Activated T-helper 2 cell treated with anti-CD3 and anti-CD28 coated beads, Interferon-gamma antibody, Interleukin-2, Interleukin-4, amounts not matched to agents 10 μg/mL and 5 μg/mL and 100 μg/mL, durations not matched to agents 14 hours and 24 hours and 36 hours (primary cell): ENCODE measurements at regions not wholly inside any gene's neighbourhood (a gene's known extent, or its start where the extent isn't known, plus 50 kb on each side); places are given as distances from the start of the nearest gene placed in this dataset.

ENCODE experiments used
- DNase-seq: peaks from one replicate; pipeline ENCODE4 v3.0.0; 2021; ENCODE audit warnings: low spot score
- H3K27ac Mint-ChIP-seq: one replicate; pipeline ENCODE4 v1.8.0; 2021; ENCODE audit warnings: mixed read lengths
- H3K27me3 Mint-ChIP-seq: one replicate; pipeline ENCODE4 v1.8.0; 2021; ENCODE audit warnings: low read depth, mixed read lengths
- H3K36me3 Mint-ChIP-seq: one replicate; pipeline ENCODE4 v1.8.0; 2021; ENCODE audit warnings: low read depth, mixed read lengths
- H3K4me1 Mint-ChIP-seq: one replicate; pipeline ENCODE4 v1.8.0; 2021; ENCODE audit warnings: low read depth, mixed read lengths
- H3K4me3 Mint-ChIP-seq: one replicate; pipeline ENCODE4 v1.8.0; 2021; ENCODE audit warnings: low read depth, mild to moderate bottlenecking, moderate library complexity, mixed read lengths
- H3K9me3 Mint-ChIP-seq: one replicate; pipeline ENCODE4 v1.8.0; 2021; ENCODE audit warnings: mixed read lengths
- intact Hi-C: fragments of 100-400 bp; cut with micrococcal nuclease; formaldehyde crosslinking; loops from one replicate; pipeline ENCODE4 v1.15.1; 2023

DNA sequence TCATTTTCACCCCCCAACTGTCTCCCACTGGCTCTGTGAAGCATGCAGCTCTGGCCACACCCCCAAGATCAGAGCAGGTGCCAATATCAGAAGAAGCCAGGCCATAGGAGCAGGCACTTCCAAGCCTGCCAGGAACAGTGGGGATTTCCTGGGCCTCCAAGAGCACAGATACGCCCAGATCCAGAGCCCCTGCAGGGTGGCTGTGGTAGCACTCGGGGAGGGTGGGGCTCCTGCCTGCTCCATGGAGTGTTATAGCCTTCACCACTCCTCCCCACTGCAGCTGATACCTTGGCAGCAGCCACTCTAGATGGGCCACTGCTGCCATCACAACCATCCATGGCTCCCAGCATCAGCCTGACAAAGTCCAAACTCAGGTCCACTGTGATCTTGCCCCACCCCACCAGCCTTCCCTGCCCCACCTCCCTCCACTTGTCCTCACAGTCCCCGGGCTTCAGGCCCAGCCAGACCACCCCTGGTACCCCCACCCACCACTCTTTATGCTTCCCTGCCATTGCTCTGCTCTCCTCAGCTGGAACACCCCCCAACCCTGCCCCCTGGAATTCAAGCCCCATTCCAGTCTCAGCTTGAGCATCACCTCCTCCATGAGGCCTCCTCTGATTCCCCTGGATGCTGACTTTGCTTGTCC is 448.3 kb downstream of the MATN1 start:
- no peak overlapping the region for H3K27ac Mint-ChIP-seq
- DNase-seq = no peak
- no peak overlapping the region for H3K4me3 Mint-ChIP-seq
- H3K4me1 Mint-ChIP-seq = no peaks in the 10 kb centered on the region
- H3K36me3 Mint-ChIP-seq = no peaks in the 10 kb centered on the region
- intact Hi-C loops = no loop called here
- no peaks in the 10 kb centered on the region for H3K9me3 Mint-ChIP-seq
- H3K27me3 Mint-ChIP-seq = peaks cover 2% of the 10 kb centered on the region

DNA sequence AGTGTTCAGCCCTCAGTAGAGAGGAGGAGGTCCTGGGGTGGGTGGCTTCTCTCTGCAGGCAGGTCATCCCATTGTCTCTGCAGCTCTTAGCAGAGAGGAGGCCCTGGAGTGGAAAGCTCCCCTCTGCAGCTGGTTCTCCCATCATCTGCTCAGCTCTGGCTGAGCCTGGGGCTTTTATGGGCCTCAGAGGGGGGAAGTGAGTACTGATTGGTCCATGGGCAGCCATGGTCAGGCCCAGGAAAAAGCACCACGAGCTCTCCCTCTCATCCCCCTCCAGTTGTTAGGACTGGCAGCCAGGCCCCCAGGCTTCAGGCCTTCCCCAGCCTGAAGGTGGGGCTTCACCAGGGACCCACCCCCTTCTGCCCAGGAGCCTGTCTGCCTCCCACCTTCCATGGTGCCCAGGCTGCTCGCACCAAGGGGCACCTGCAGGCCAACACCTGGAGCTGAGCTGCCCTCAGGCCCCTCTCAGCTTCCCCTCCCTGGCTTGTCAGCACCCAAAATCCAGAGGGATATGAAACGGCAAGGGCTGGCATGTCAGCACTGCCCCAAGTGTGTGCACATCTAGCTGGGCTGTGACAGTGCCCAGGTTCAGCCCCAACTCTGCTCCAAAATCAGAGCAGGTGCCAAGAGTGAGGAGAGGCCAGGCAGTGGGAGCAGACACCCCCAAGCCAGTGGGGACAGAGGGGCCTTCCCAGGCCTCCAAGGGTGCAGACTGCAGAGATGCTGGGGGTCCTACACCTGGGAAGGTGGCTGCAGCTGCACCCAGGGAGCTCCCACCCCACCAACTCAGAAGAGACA is 449.0 kb downstream of the MATN1 start:
- no peak for DNase-seq
- Mint-ChIP-seq H3K27me3 (peaks cover 2% of the 10 kb centered on the region), H3K4me1 (no peaks in the 10 kb centered on the region), H3K4me3 (no peak overlapping the region), H3K9me3 (no peaks in the 10 kb centered on the region), H3K27ac (no peak overlapping the region), H3K36me3 (no peaks in the 10 kb centered on the region)
- intact Hi-C loops = no loop called here

- no peak overlapping the region for H3K27ac Mint-ChIP-seq
- H3K4me1 Mint-ChIP-seq = no peaks in the 10 kb centered on the region
- DNase-seq = no peak
- intact Hi-C loops = no loop called here
- H3K27me3 Mint-ChIP-seq = peaks cover 3% of the 10 kb centered on the region
- H3K36me3 Mint-ChIP-seq = no peaks in the 10 kb centered on the region
- no peak overlapping the region for H3K4me3 Mint-ChIP-seq
- H3K9me3 Mint-ChIP-seq = no peaks in the 10 kb centered on the region
Measured at GRCh38 chr1:30273456-30273855, 449.9 kb downstream of the MATN1 start.

DNA sequence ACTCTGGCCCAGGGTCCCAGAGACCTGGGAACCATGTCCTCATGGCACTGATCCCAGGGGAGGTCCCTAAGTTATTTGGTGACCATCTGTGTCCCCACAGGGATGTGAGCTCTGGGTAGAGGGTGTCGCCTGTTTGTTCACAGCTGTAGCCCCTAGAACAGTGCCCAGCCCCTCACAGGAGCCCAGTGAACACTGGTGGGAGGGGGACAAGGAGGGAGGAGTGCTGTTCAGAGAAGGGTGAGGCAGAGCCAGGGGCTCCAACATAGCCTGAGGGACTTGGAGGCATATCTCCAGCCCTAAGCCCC is 450.4 kb downstream of the MATN1 start:
- no peaks in the 10 kb centered on the region for H3K9me3 Mint-ChIP-seq
- no peaks in the 10 kb centered on the region for H3K4me1 Mint-ChIP-seq
- DNase-seq = no peak
- no peaks in the 10 kb centered on the region for H3K36me3 Mint-ChIP-seq
- no peak overlapping the region for H3K27ac Mint-ChIP-seq
- H3K4me3 Mint-ChIP-seq = no peak overlapping the region
- H3K27me3 Mint-ChIP-seq = peaks cover 3% of the 10 kb centered on the region
- intact Hi-C loops = no loop called here

GRCh38 chr1:30272277-30273020 is 450.9 kb downstream of the MATN1 start:
- Mint-ChIP-seq H3K27ac (no peak overlapping the region), H3K4me3 (no peak overlapping the region), H3K9me3 (no peaks in the 10 kb centered on the region), H3K27me3 (peaks cover 3% of the 10 kb centered on the region), H3K4me1 (no peaks in the 10 kb centered on the region), H3K36me3 (no peaks in the 10 kb centered on the region)
- DNase-seq = no peak
- intact Hi-C loops = no loop called here

DNA sequence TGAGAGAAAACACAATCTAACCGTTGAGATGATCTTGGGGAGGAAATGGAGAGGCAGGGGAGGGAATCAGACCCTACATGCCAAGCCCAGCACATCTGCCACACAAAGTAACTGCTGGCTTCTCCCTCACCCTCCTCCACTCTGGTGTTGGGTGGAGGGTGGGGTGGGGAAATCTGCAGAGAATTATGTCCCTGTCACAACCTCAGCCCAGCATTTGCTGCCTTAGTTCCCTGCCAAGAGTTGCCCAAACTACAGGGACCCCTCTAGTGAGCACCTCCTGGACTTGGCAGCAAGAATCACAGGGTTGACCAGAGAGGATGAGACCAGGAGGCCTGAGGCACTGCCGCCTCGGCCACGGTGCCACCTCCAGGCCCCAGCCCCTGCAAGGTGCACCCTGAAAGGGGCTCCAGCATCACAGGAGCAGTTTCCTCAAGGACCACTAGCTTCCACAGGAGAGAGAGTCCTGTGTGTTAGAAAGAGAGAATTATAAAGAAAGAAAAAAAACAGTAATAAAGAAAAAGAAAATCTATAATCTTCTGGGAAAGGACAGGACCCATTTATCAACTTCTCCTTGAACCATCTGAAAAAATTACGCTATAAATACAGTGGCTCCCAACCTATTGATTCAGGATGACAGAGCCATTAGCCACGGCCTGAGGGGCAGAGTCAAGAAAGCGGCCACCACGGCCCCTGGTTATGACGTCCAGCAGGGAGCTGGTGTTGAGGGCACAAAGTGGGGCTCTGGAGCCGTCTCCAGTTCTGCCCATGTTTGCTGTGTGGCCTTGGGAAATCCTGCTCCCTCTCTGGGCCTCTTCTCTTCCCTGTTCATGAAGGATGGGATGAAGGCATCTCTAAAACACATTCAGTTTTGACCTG is 451.7 kb downstream of the MATN1 start:
- intact Hi-C loops = no loop called here
- DNase-seq = no peak
- no peaks in the 10 kb centered on the region for H3K36me3 Mint-ChIP-seq

GRCh38 chr1:30270461-30270860 is 452.9 kb downstream of the MATN1 start:
- H3K36me3 Mint-ChIP-seq = no peaks in the 10 kb centered on the region
- intact Hi-C loops = no loop called here
- no peaks in the 10 kb centered on the region for H3K4me1 Mint-ChIP-seq
- H3K27ac Mint-ChIP-seq = no peak overlapping the region
- no peak overlapping the region for H3K4me3 Mint-ChIP-seq
- no peaks in the 10 kb centered on the region for H3K9me3 Mint-ChIP-seq
- peaks cover 3% of the 10 kb centered on the region for H3K27me3 Mint-ChIP-seq
- DNase-seq = no peak

More for the DNA sequence above, 451.7 kb downstream of the MATN1 start:
- H3K4me3 Mint-ChIP-seq = no peak overlapping the region
- no peaks in the 10 kb centered on the region for H3K4me1 Mint-ChIP-seq
- H3K27me3 Mint-ChIP-seq = peaks cover 3% of the 10 kb centered on the region
- no peaks in the 10 kb centered on the region for H3K9me3 Mint-ChIP-seq
- H3K27ac Mint-ChIP-seq = no peak overlapping the region

DNA sequence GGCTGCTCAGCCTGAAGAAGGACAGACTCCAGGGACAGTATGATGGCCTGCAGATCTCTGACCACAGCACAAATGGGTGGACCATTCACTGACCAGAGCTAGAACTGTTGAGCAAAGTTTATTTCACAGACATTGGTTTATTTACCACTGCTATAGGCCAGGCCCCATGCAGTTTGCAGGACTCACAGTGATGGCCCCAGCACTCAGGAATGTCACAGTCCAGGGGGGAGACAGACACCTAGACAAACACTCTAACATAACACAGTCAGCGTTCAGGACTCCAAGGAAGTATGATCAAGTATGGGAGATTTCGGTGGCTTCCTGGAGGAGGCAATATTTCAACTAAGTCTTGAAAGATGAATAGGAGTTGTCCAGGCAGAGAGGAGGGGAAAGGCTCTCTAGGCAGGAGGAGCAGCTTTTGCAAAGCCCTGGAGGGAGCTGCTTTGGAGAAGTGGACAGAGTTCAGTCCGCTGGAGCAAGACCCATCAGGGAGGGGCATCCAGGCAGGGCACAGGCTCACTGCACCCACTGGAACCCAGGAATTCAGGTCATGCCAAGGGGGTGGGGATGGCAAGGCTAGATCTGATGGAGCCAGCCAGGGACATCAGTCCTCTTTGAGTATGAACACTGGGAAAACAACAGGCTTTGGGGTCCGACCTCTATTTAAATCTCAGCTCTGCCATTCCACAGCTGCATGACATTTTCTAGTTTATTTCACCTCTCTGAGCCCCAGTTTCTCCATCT is 454.3 kb downstream of the MATN1 start:
- H3K4me3 Mint-ChIP-seq = no peak overlapping the region
- intact Hi-C loops = no loop called here
- H3K9me3 Mint-ChIP-seq = no peaks in the 10 kb centered on the region
- H3K4me1 Mint-ChIP-seq = no peaks in the 10 kb centered on the region
- H3K27ac Mint-ChIP-seq = no peak overlapping the region
- no peaks in the 10 kb centered on the region for H3K36me3 Mint-ChIP-seq
- no peak for DNase-seq
- peaks cover 3% of the 10 kb centered on the region for H3K27me3 Mint-ChIP-seq

DNA sequence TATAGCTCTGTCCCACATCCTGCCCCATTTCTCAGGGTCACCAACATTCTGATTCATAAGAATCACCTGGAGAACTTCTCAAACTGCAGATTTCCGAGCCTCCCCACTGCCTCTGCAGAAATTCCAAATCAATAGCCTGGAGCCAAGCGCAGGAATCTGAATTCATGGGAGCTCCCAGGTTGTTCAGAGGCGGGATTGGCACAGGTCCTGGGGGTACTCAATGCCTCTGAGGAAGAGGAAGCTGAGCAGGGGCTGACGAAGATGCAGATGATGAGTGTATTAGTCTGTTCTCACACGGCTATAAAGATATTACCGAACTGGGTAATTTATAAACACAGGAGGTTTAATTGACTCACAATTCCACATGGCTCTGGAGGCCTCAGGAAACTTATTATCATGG is 455.5 kb downstream of the MATN1 start:
- DNase-seq = no peak
- no peaks in the 10 kb centered on the region for H3K4me1 Mint-ChIP-seq
- peaks cover 3% of the 10 kb centered on the region for H3K27me3 Mint-ChIP-seq
- no peaks in the 10 kb centered on the region for H3K9me3 Mint-ChIP-seq
- H3K4me3 Mint-ChIP-seq = no peak overlapping the region
- intact Hi-C loops = no loop called here
- no peaks in the 10 kb centered on the region for H3K36me3 Mint-ChIP-seq
- no peak overlapping the region for H3K27ac Mint-ChIP-seq

GRCh38 chr1:30267046-30267445 is 456.3 kb downstream of the MATN1 start:
- Mint-ChIP-seq H3K4me1 (no peaks in the 10 kb centered on the region), H3K4me3 (no peak overlapping the region), H3K27me3 (peaks cover 3% of the 10 kb centered on the region), H3K27ac (no peak overlapping the region), H3K36me3 (no peaks in the 10 kb centered on the region), H3K9me3 (no peaks in the 10 kb centered on the region)
- intact Hi-C loops = no loop called here
- DNase-seq = no peak

DNA sequence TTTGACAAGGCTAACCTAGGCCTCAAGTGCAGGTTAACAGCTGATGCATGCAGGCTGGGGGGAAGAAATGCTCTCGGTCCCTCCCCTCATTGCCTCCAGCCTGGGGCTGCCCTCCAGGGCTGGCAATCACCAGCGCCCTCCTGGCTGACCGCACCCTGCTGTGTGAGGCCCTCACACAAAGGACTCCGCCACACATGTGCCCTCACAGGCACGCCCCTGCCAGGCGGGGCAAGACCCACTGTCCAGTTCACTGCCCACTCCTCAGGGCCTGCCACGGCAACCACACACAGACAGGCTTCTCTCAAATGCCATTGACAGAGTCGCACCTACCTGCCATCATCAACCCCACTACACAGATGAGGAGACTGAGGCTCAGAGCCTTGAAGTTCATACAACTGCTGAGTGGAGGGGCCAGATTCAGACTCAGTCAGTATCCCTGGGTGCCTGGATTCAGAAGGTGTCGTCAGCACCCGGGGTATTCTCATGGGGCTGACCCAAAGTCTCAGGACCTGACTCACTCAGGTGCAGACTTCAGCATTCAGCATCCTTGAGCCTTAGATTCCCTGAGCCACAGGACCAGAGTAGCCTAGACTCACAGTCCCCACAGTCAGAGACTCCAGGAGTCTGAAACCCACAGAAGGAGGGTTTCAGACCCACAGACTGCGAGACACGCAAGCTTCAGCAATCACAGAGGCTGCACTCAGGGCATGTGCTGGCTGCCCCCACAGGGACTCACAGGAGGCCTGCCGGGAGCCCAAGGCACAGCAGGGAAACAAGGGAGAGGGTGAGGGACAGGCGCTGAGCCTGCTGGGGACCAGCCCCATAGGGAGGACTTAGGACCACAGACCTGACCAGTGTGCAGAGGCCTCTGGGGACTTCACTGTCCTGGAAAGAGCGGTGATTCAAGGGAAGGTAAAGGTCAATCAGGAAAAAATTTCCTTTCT is 458.0 kb downstream of the MATN1 start:
- H3K27ac Mint-ChIP-seq = no peak overlapping the region
- H3K4me1 Mint-ChIP-seq = no peaks in the 10 kb centered on the region
- intact Hi-C loops = no loop called here
- H3K27me3 Mint-ChIP-seq = peaks cover 3% of the 10 kb centered on the region
- no peak overlapping the region for H3K4me3 Mint-ChIP-seq
- no peaks in the 10 kb centered on the region for H3K9me3 Mint-ChIP-seq
- no peak for DNase-seq
- H3K36me3 Mint-ChIP-seq = no peaks in the 10 kb centered on the region
